Right lobe of liver (tissue), 4 donors: ENCODE measurements at regions not wholly inside any gene's neighbourhood (a gene's known extent, or its start where the extent isn't known, plus 50 kb on each side); places are given as distances from the start of the nearest gene placed in this dataset.

Source experiments
- POLR2A ChIP-seq: fragments of 450-650 bp; IDR thresholded peaks from one replicate; pipeline ENCODE4 v1.6.1; 2017; ENCODE audit warnings: antibody characterized with exemption, mild to moderate bottlenecking
- TF ChIP-seq, protein P1 (sequence below), 4 donors: fragments of 200-600 bp in 3 of 4; fragments of 450-650 bp in 1 of 4; IDR thresholded peaks; one replicate each; pipeline versions ENCODE4 v1.5.1 to v1.8.0; 2016 to 2022; ENCODE audit warnings: antibody characterized with exemption in 4 of 4, mild to moderate bottlenecking in 2 of 4
- donor health status: DM: no; HTN: no; CAD: no.
- donor health status: DM: no; HTN: no; CAD: no.
- donor health status: DM: no; HTN: yes; CAD: no.

DNA sequence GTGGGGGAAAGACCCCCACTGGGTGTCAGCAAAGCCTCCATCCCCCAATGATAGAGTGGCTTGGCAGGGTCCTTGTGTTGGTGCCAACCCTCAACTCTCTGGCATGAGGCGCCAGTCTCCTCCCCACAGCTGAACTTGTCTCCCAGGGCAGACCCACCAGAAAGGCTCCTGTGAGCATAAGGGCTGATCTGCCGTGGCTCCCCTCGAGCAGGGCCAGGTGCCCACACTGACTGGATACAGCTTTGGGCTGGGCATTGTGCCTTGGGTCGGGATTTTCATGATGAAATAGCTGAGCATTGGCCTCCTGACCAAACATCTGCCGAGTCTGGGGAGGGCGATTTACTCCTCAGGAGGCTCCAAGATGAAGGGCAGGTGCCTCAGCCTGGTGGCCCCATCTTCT is 68.1 kb upstream of the NPTX2 start:
- TF ChIP-seq POLR2A, result no peak
- TF ChIP-seq, protein P1, sequence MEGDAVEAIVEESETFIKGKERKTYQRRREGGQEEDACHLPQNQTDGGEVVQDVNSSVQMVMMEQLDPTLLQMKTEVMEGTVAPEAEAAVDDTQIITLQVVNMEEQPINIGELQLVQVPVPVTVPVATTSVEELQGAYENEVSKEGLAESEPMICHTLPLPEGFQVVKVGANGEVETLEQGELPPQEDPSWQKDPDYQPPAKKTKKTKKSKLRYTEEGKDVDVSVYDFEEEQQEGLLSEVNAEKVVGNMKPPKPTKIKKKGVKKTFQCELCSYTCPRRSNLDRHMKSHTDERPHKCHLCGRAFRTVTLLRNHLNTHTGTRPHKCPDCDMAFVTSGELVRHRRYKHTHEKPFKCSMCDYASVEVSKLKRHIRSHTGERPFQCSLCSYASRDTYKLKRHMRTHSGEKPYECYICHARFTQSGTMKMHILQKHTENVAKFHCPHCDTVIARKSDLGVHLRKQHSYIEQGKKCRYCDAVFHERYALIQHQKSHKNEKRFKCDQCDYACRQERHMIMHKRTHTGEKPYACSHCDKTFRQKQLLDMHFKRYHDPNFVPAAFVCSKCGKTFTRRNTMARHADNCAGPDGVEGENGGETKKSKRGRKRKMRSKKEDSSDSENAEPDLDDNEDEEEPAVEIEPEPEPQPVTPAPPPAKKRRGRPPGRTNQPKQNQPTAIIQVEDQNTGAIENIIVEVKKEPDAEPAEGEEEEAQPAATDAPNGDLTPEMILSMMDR (IDR thresholded peaks at IDR 0.05), result no peak
